HCT116 (cell line): ENCODE measurements at regions not wholly inside any gene's neighbourhood (a gene's known extent, or its start where the extent isn't known, plus 50 kb on each side); places are given as distances from the start of the nearest gene placed in this dataset.

Source experiments
- EGR1 ChIP-seq: IDR thresholded peaks from 2 replicates; pipeline ENCODE4 v1.6.1; 2012; ENCODE audit warnings: low read depth
- EZH2 ChIP-seq: fragments of 200-600 bp; sonication (generic); IDR thresholded peaks from 2 replicates; pipeline ENCODE4 v1.6.1; 2017; ENCODE audit warnings: antibody characterized with exemption, mixed run types
- EZH2phosphoT487 ChIP-seq: fragments of 200-600 bp; IDR thresholded peaks from 2 replicates; pipeline ENCODE4 v1.6.1; 2018; ENCODE audit warnings: antibody characterized with exemption, borderline replicate concordance
- FOSL1 ChIP-seq: IDR thresholded peaks from 2 replicates; pipeline ENCODE4 v1.6.1; 2012; ENCODE audit warnings: low read depth
- JUND ChIP-seq: IDR thresholded peaks from 2 replicates; pipeline ENCODE4 v1.6.1; 2012
- POLR2A ChIP-seq: IDR thresholded peaks from 2 replicates; pipeline ENCODE4 v1.7.0; 2011; ENCODE audit warnings: borderline replicate concordance; ENCODE audit not compliant: insufficient read depth, insufficient read length; ENCODE audit errors: extremely low read depth
- POLR2AphosphoS5 ChIP-seq: IDR thresholded peaks from 2 replicates; pipeline ENCODE4 v1.6.1; 2011; ENCODE audit warnings: mild to moderate bottlenecking, low read depth, low read length, moderate library complexity
- RAD21 ChIP-seq: IDR thresholded peaks from 2 replicates; pipeline ENCODE4 v1.6.1; 2012; ENCODE audit warnings: low read depth, mild to moderate bottlenecking
- SIN3A ChIP-seq: IDR thresholded peaks from 2 replicates; pipeline ENCODE4 v1.6.1; 2012; ENCODE audit warnings: low read depth
- TCF7L2 ChIP-seq: IDR thresholded peaks from 2 replicates; pipeline ENCODE4 v1.7.0; 2011; ENCODE audit warnings: borderline replicate concordance, inconsistent platforms; ENCODE audit not compliant: insufficient read depth, insufficient read length; ENCODE audit errors: extremely low read depth
- ZFX ChIP-seq: fragments of 450-650 bp; IDR thresholded peaks from 2 replicates; pipeline ENCODE4 v1.6.1; 2017
- TF ChIP-seq, protein P1 (sequence below), 3 experiments: fragments of 200-600 bp in 1 of 3; sonication (generic) in 1 of 3; IDR thresholded peaks in 2 of 3; conservative IDR thresholded peaks in 1 of 3; 2 replicates each; pipeline ENCODE4 v1.5.1; 2012 to 2017; ENCODE audit warnings: low read depth in 2 of 3, low read length in 2 of 3, antibody characterized with exemption in 1 of 3, borderline replicate concordance in 1 of 3, control low read depth in 1 of 3, mild to moderate bottlenecking in 1 of 3, mixed read lengths in 1 of 3, mixed run types in 1 of 3, moderate library complexity in 1 of 3; ENCODE audit not compliant: insufficient read depth in 1 of 3
- TF ChIP-seq, protein P2 (sequence below): IDR thresholded peaks from 2 replicates; pipeline ENCODE4 v1.6.1; 2012
- TF ChIP-seq, protein P3 (sequence below): IDR thresholded peaks from 2 replicates; pipeline ENCODE4 v1.6.1; 2012; ENCODE audit warnings: low read depth

DNA sequence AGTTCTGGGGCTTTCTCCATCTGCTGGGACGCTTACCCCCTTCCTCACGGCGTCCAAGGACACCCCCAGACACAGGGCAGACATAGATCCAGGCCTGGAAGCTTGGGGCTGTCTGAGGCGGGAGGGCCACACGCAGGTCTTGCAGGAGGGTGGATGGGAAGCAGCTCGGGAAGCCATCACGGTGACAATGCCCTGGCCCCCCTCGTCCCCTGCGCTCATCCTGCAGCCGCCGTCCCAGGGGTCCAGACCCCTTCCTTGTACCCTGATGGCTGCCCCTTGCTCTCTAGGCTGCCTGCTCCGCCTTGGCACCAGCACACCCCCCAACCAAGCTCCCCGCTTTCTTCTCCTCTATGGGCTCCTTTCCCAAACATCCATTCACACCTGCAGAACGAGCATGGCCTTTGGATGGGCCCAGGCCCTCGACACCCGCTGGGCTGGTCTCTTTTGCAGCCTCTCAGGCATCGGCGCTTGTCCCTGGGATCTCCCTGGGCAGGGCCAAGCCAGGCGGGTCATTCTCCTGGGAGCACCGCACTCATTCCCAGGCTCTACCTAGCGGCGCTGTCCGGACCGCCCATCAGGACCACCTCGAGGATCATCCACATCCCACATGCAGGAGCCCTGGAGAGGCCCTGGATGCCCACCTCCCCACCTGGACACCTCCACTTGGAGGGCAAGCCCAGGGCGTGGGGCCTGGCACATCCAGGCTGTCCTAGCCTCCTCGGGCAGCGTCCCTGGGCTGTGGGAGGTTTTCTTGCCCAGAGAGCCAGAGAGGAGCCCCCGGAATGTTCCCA lies 274.9 kb downstream of the NDUFA10 start:
- TF ChIP-seq, protein P1, sequence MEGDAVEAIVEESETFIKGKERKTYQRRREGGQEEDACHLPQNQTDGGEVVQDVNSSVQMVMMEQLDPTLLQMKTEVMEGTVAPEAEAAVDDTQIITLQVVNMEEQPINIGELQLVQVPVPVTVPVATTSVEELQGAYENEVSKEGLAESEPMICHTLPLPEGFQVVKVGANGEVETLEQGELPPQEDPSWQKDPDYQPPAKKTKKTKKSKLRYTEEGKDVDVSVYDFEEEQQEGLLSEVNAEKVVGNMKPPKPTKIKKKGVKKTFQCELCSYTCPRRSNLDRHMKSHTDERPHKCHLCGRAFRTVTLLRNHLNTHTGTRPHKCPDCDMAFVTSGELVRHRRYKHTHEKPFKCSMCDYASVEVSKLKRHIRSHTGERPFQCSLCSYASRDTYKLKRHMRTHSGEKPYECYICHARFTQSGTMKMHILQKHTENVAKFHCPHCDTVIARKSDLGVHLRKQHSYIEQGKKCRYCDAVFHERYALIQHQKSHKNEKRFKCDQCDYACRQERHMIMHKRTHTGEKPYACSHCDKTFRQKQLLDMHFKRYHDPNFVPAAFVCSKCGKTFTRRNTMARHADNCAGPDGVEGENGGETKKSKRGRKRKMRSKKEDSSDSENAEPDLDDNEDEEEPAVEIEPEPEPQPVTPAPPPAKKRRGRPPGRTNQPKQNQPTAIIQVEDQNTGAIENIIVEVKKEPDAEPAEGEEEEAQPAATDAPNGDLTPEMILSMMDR (IDR thresholded peaks at IDR 0.05 in 2 of 3, conservative IDR thresholded peaks at IDR 0.05 in 1 of 3; ENCODE audit: borderline replicate concordance in 1 of 3, insufficient read depth in 1 of 3, low read depth in 2 of 3, low read length in 2 of 3) = no peak
- TF ChIP-seq EZH2 = no peak
- no peak for TF ChIP-seq POLR2A
- TF ChIP-seq, protein P2, sequence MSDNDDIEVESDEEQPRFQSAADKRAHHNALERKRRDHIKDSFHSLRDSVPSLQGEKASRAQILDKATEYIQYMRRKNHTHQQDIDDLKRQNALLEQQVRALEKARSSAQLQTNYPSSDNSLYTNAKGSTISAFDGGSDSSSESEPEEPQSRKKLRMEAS = no peak
- TF ChIP-seq RAD21 = no peak
- TF ChIP-seq SIN3A = no peak
- TF ChIP-seq POLR2AphosphoS5 = no peak
- no peak for TF ChIP-seq JUND
- no peak for TF ChIP-seq EZH2phosphoT487
- no peak for TF ChIP-seq FOSL1
- no peak for TF ChIP-seq ZFX
- no peak for TF ChIP-seq TCF7L2
- TF ChIP-seq, protein P3, sequence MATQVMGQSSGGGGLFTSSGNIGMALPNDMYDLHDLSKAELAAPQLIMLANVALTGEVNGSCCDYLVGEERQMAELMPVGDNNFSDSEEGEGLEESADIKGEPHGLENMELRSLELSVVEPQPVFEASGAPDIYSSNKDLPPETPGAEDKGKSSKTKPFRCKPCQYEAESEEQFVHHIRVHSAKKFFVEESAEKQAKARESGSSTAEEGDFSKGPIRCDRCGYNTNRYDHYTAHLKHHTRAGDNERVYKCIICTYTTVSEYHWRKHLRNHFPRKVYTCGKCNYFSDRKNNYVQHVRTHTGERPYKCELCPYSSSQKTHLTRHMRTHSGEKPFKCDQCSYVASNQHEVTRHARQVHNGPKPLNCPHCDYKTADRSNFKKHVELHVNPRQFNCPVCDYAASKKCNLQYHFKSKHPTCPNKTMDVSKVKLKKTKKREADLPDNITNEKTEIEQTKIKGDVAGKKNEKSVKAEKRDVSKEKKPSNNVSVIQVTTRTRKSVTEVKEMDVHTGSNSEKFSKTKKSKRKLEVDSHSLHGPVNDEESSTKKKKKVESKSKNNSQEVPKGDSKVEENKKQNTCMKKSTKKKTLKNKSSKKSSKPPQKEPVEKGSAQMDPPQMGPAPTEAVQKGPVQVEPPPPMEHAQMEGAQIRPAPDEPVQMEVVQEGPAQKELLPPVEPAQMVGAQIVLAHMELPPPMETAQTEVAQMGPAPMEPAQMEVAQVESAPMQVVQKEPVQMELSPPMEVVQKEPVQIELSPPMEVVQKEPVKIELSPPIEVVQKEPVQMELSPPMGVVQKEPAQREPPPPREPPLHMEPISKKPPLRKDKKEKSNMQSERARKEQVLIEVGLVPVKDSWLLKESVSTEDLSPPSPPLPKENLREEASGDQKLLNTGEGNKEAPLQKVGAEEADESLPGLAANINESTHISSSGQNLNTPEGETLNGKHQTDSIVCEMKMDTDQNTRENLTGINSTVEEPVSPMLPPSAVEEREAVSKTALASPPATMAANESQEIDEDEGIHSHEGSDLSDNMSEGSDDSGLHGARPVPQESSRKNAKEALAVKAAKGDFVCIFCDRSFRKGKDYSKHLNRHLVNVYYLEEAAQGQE = no peak
- TF ChIP-seq EGR1 = no peak
